ENCODE measurements at regions not wholly inside any gene's neighbourhood (a gene's known extent, or its start where the extent isn't known, plus 50 kb on each side); places are given as distances from the start of the nearest gene placed in this dataset.

DNA sequence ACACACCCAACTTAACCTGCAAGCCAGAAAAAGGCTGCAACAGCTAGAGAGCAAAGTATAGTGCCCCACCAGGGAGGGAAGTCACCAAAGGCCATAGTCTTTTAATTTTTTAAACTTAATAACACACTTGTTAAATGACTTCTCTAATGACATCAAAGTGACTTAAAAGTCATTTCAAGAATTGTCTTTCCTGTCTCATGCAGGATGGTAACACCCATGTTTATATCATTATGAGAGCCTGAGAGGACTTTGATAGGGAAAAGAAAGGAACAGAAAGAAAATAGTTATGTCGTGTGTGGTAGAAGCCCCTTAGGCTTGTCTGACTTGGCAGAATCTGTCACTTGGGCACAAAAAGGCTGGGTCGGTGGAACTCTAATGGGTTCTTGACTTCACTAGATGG, 57.9 kb upstream of the C2CD4B start:
- WGBS (ENCODE audit: insufficient coverage), result 80% methylated on average over 2 of the region's 2 CpGs
- no peaks in the 10 kb centered on the region for H3K79me2 ChIP-seq (ENCODE audit: control insufficient read depth, insufficient read depth, low read length)
- H3K27ac Mint-ChIP-seq, result no peak overlapping the region

DNA sequence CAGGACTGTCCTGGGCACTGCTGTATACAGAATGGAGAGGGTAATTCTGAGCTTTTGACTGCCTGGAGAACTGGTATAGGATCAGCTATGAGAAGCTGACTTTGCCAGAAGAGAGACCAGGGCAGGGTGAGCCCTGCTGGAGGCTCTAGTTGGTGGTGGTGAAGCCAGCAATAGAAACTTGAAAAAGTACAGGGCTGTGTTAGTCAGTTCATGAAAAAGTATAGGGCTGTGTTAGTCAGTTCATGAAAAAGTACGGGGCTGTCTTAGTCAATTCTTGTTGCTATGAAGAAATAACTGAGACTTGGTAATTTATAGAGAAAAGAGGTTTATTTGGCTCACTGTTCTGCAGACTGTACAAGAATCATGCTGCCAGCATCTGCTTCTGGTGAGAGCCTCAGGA, 63.5 kb upstream of the C2CD4B start:
- TF ChIP-seq, protein P1, sequence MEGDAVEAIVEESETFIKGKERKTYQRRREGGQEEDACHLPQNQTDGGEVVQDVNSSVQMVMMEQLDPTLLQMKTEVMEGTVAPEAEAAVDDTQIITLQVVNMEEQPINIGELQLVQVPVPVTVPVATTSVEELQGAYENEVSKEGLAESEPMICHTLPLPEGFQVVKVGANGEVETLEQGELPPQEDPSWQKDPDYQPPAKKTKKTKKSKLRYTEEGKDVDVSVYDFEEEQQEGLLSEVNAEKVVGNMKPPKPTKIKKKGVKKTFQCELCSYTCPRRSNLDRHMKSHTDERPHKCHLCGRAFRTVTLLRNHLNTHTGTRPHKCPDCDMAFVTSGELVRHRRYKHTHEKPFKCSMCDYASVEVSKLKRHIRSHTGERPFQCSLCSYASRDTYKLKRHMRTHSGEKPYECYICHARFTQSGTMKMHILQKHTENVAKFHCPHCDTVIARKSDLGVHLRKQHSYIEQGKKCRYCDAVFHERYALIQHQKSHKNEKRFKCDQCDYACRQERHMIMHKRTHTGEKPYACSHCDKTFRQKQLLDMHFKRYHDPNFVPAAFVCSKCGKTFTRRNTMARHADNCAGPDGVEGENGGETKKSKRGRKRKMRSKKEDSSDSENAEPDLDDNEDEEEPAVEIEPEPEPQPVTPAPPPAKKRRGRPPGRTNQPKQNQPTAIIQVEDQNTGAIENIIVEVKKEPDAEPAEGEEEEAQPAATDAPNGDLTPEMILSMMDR (IDR thresholded peaks at IDR 0.05), result no peak
- no peak for TF ChIP-seq EZH2 (IDR thresholded peaks at IDR 0.05; ENCODE audit: borderline replicate concordance, insufficient read depth, low read depth, low read length, poor library complexity, severe bottlenecking)
- H3K4me2 ChIP-seq (replicated peaks; ENCODE audit: low read depth, low read length, poor library complexity, severe bottlenecking), result no peak overlapping the region
- intact Hi-C loops (cut with micrococcal nuclease), result no loop called here
- 69% methylated on average over 1 of the region's 1 CpG for WGBS (ENCODE audit: insufficient coverage)
- Mint-ChIP-seq H3K27ac (no peak overlapping the region), H3K4me1 (no peaks in the 10 kb centered on the region), H3K27me3 (peaks cover 23% of the 10 kb centered on the region), H3K9me3 (ENCODE audit: insufficient read depth) (no peaks in the 10 kb centered on the region), H3K4me3 (no peak overlapping the region)
- no peaks in the 10 kb centered on the region for H3K27me3 ChIP-seq (replicated peaks in 1 of 4; ENCODE audit: control extremely low read depth in 1 of 4, control insufficient read depth in 3 of 4, insufficient read depth in 4 of 4, low read length in 3 of 4)
- no peaks in the 10 kb centered on the region for H3K4me1 ChIP-seq (ENCODE audit: control insufficient read depth in 2 of 2, insufficient read depth in 2 of 2, low read length in 2 of 2)
- ChIA-PET CTCF (no interaction called here), POLR2A (no interaction called here)
- no peaks in the 10 kb centered on the region for H4K20me1 ChIP-seq (ENCODE audit: control insufficient read depth, insufficient read depth, low read length, poor library complexity, severe bottlenecking)
- H3K36me3 ChIP-seq (replicated peaks in 1 of 2; ENCODE audit: control extremely low read depth in 1 of 2, control insufficient read depth in 1 of 2, extremely low read depth in 1 of 2, insufficient read depth in 2 of 2, low read length in 1 of 2), result no peaks in the 10 kb centered on the region
- no peak overlapping the region for H3K27ac ChIP-seq (ENCODE audit: low read length in 2 of 2)
- peaks cover 0 to 4% (median 0%) of the 10 kb centered on the region in 3 donors for H3K9me3 ChIP-seq (ENCODE audit: control extremely low read depth in 1 of 3, control insufficient read depth in 2 of 3, insufficient read depth in 1 of 3, low read length in 2 of 3)
- H3K79me2 ChIP-seq (ENCODE audit: control insufficient read depth, insufficient read depth, low read length), result no peaks in the 10 kb centered on the region
- H3K4me3 ChIP-seq (ENCODE audit: control extremely low read depth in 1 of 5, extremely low read depth in 1 of 5, insufficient read depth in 1 of 5, low read depth in 2 of 5, low read length in 4 of 5), result no peak overlapping the region
- H2AFZ ChIP-seq (ENCODE audit: insufficient read depth, low read depth, low read length, poor library complexity, severe bottlenecking), result no peak overlapping the region
- no peak overlapping the region for H3K9ac ChIP-seq (ENCODE audit: low read length)
- ATAC-seq (ENCODE audit: low read depth), result no peak
- DNase-seq, result no peak

More for the DNA sequence above, 57.9 kb upstream of the C2CD4B start:
- no peak overlapping the region for H3K4me3 Mint-ChIP-seq
- Histone ChIP-seq H3K4me1 (ENCODE audit: control insufficient read depth in 2 of 2, insufficient read depth in 2 of 2, low read length in 2 of 2) (no peaks in the 10 kb centered on the region), H3K4me2 (replicated peaks; ENCODE audit: low read depth, low read length, poor library complexity, severe bottlenecking) (no peak overlapping the region), H3K27ac (ENCODE audit: low read length in 2 of 2) (no peak overlapping the region), H2AFZ (ENCODE audit: insufficient read depth, low read depth, low read length, poor library complexity, severe bottlenecking) (no peak overlapping the region), H3K27me3 (replicated peaks in 1 of 4; ENCODE audit: control extremely low read depth in 1 of 4, control insufficient read depth in 3 of 4, insufficient read depth in 4 of 4, low read length in 3 of 4) (peaks cover 0 to 2% (median 0%) of the 10 kb centered on the region in 4 experiments), H3K36me3 (replicated peaks in 1 of 2; ENCODE audit: control extremely low read depth in 1 of 2, control insufficient read depth in 1 of 2, extremely low read depth in 1 of 2, insufficient read depth in 2 of 2, low read length in 1 of 2) (no peaks in the 10 kb centered on the region), H3K9ac (ENCODE audit: low read length) (no peak overlapping the region), H3K4me3 (ENCODE audit: control extremely low read depth in 1 of 5, extremely low read depth in 1 of 5, insufficient read depth in 1 of 5, low read depth in 2 of 5, low read length in 4 of 5) (no peak overlapping the region), H4K20me1 (ENCODE audit: control insufficient read depth, insufficient read depth, low read length, poor library complexity, severe bottlenecking) (no peaks in the 10 kb centered on the region), H3K9me3 (ENCODE audit: control extremely low read depth in 1 of 3, control insufficient read depth in 2 of 3, insufficient read depth in 1 of 3, low read length in 2 of 3) (peaks cover 0 to 5% (median 0%) of the 10 kb centered on the region in 3 donors)
- H3K9me3 Mint-ChIP-seq (ENCODE audit: insufficient read depth), result no peaks in the 10 kb centered on the region
- CTCF ChIA-PET, result no interaction called here
- DNase-seq (no peak), ATAC-seq (ENCODE audit: low read depth) (no peak)
- H3K27me3 Mint-ChIP-seq, result peaks cover 11% of the 10 kb centered on the region
- TF ChIP-seq, protein P1 (IDR thresholded peaks at IDR 0.05), result no peak
- no peak for TF ChIP-seq EZH2 (IDR thresholded peaks at IDR 0.05; ENCODE audit: borderline replicate concordance, insufficient read depth, low read depth, low read length, poor library complexity, severe bottlenecking)
- intact Hi-C loops (cut with micrococcal nuclease), result no loop called here
- POLR2A ChIA-PET, result no interaction called here
- no peaks in the 10 kb centered on the region for H3K4me1 Mint-ChIP-seq

Data from B cell (primary cell).